HEK293 (cell line): ENCODE measurements at regions not wholly inside any gene's neighbourhood (a gene's known extent, or its start where the extent isn't known, plus 50 kb on each side); places are given as distances from the start of the nearest gene placed in this dataset.
"Not testable (repeated sequence)": the region's sequence is repeated elsewhere in the genome, so short reads cannot be mapped to it uniquely, and the experiment has no call there.

Experiments used
- SP2 ChIP-seq: fragments of 450-650 bp; formaldehyde crosslinking; IDR thresholded peaks from 2 replicates; pipeline ENCODE4 v1.5.1; 2016; ENCODE audit warnings: missing biosample characterization, missing genetic modification characterization
- TCF7L2 ChIP-seq: IDR thresholded peaks from 2 replicates; pipeline ENCODE4 v1.6.1; 2011; ENCODE audit warnings: low read depth, mild to moderate bottlenecking, inconsistent platforms, low read length, moderate library complexity, borderline replicate concordance

GRCh38 chr14:106163812-106164211, 637.4 kb downstream of the TMEM121 start:
- not testable (repeated sequence) for TF ChIP-seq TCF7L2; SP2 (tag by site-specific recombination)
